OCI-LY7 (cell line): ENCODE measurements at regions not wholly inside any gene's neighbourhood (a gene's known extent, or its start where the extent isn't known, plus 50 kb on each side); places are given as distances from the start of the nearest gene placed in this dataset.
"Not testable (repeated sequence)": the region's sequence is repeated elsewhere in the genome, so short reads cannot be mapped to it uniquely, and the experiment has no call there.

Experiments
- CTCF ChIP-seq: fragments of 200-600 bp; sonication (generic); conservative IDR thresholded peaks from 2 replicates; pipeline ENCODE4 v1.5.1; 2014; ENCODE audit warnings: mild to moderate bottlenecking, antibody characterized with exemption, low read length, moderate library complexity, mixed read lengths
- EZH2phosphoT487 ChIP-seq: fragments of 200-600 bp; sonication (generic); IDR thresholded peaks from 2 replicates; pipeline ENCODE4 v1.6.1; 2018; ENCODE audit warnings: low read depth, borderline replicate concordance, mild to moderate bottlenecking, mixed run types, antibody characterized with exemption, low read length, moderate library complexity, mixed read lengths

GRCh38 chr10:35264636-35265035 is 71.7 kb upstream of the CCNY start:
- TF ChIP-seq CTCF, EZH2phosphoT487: not testable (repeated sequence)
